ENCODE measurements at regions not wholly inside any gene's neighbourhood (a gene's known extent, or its start where the extent isn't known, plus 50 kb on each side); places are given as distances from the start of the nearest gene placed in this dataset.

GRCh38 chr16:51433599-51433998 is 282.5 kb upstream of the SALL1 start:
- no peak overlapping the region for H3K27ac Mint-ChIP-seq
- H3K4me1 Mint-ChIP-seq: peaks cover 81% of the 10 kb centered on the region
- TF ChIP-seq CTCF (IDR thresholded peaks at IDR 0.05): no peak
- DNase-seq: no peak
- H3K27me3 Mint-ChIP-seq (ENCODE audit: low read depth, poor library complexity): peaks cover 2% of the 10 kb centered on the region
- H3K9me3 Mint-ChIP-seq: no peaks in the 10 kb centered on the region
- no peak overlapping the region for H3K4me3 Mint-ChIP-seq
- peaks cover 5% of the 10 kb centered on the region for H3K36me3 Mint-ChIP-seq (ENCODE audit: low read depth)

DNA sequence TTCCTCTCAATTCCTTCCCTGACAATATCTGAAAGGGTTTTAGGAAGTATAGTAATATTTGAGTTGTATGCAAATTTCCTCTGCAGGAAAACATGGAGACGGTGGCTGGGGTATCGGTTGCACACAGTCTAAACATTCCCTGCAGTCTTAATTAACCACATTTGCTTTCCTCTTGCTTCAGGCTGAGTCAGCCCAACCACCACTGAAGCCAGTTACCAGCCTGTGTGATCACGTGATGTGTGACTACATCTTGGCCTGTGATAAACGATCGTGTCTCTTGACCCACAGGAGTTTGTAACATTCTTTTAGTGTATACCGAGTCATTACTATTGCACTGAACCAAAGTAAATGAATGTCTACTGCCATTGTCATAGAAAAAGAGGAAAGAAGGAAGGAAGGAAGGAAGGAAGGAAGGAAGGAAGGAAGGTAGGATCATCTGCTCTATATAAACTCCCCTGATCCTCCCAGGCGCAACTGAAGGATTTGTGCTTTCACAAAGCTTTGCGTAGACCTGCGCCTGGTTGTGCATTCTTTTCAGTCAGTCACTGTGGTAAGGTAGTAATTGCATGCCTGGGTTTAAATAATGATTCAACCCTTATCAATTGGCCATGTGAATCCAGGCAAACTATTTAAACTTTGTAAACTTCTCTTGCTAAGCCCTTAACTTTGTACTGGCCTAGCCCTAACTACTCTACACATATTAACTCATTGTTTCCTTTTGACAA is 280.6 kb upstream of the SALL1 start:
- peak overlapping the region; percentile 98 for H3K27ac Mint-ChIP-seq
- peak; percentile 29 for DNase-seq
- no peak for TF ChIP-seq CTCF (IDR thresholded peaks at IDR 0.05)

DNA sequence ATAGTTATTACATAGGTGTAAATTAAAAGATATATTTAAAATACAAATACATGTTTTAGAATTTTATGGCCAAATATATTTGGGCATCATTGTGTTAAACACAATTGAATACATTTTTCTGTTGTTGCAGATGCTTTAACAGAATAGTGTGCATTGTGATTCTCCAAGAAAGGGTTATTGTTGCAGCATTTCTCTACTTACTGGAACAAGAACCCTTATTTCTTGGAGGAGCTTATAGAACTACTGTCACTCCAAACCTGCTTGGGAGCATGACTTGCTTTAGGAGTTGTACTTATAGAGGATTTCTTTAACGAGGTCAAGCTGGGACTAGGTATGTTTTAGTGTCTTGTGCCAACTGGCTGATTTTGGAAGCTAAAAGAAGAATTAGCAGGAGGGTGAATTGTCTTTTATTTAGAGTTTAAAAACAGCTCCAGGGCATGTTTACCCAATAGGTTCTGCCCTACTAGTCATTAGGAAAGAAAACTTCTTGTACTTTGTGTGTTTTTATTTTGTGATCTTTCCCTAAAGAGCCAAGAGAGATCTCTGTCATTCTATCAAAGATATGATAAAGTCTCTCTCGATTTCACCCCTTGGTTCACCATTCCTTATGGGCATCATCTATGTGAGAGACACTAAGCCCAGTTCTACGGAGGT is 279.8 kb upstream of the SALL1 start:
- DNase-seq: no peak
- Mint-ChIP-seq H3K27ac (peak overlapping the region; percentile 9), H3K4me3 (no peak overlapping the region), H3K9me3 (no peaks in the 10 kb centered on the region), H3K4me1 (peaks cover 79% of the 10 kb centered on the region), H3K36me3 (ENCODE audit: low read depth) (no peaks in the 10 kb centered on the region), H3K27me3 (ENCODE audit: low read depth, poor library complexity) (no peaks in the 10 kb centered on the region)
- no peak for TF ChIP-seq CTCF (IDR thresholded peaks at IDR 0.05)

More for the DNA sequence above, 280.6 kb upstream of the SALL1 start:
- Mint-ChIP-seq H3K4me3 (peak overlapping the region; percentile 48), H3K27me3 (ENCODE audit: low read depth, poor library complexity) (peaks cover 2% of the 10 kb centered on the region), H3K36me3 (ENCODE audit: low read depth) (peaks cover 3% of the 10 kb centered on the region), H3K9me3 (no peaks in the 10 kb centered on the region), H3K4me1 (peaks cover 74% of the 10 kb centered on the region)

DNA sequence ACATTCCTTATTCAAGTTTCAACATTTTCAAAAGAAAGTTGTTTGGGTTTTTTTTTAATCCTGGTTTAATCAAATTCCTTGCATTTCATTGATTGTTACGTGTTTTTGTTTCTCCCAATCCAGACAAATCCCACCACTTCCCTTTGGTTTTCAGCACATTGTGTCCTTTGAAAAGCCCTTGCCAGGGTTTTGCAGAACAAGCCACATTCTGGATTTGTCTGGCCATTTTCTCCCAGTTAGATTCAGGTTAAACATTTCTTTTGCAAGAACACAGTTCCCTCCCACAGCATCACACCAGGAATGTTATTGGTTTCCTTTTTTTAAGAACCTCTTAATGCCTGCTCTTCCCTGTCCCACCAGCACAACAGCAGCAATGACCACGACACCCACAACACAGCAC is 278.0 kb upstream of the SALL1 start:
- TF ChIP-seq CTCF (IDR thresholded peaks at IDR 0.05): no peak
- Mint-ChIP-seq H3K27me3 (ENCODE audit: low read depth, poor library complexity) (no peaks in the 10 kb centered on the region), H3K9me3 (no peaks in the 10 kb centered on the region), H3K4me3 (no peak overlapping the region), H3K36me3 (ENCODE audit: low read depth) (no peaks in the 10 kb centered on the region), H3K27ac (peak overlapping the region; percentile 20), H3K4me1 (peaks cover 78% of the 10 kb centered on the region)
- no peak for DNase-seq

DNA sequence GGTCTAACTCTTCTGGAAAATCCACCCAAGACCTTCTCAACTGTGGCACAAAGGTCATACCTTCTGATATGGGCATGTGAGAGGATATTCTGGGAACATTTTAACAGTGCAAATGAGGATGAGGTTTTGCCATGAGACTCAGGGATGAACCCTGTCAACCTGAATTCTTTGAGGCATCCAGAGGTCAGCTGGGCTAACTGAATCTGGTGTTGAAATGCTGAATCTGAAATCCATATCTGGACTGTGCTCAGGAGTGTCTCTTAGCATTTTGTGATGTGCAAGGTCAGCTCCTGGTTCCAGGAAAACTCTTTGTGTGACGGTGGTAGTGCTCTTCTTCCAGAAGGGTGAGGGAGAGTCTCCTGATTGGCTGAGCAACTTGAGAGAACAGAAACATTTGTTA is 276.0 kb upstream of the SALL1 start:
- H3K9me3 Mint-ChIP-seq: peaks cover 13% of the 10 kb centered on the region
- no peak overlapping the region for H3K4me3 Mint-ChIP-seq
- peaks cover 69% of the 10 kb centered on the region for H3K4me1 Mint-ChIP-seq
- no peak for TF ChIP-seq CTCF (IDR thresholded peaks at IDR 0.05)
- DNase-seq: no peak
- H3K27ac Mint-ChIP-seq: peak overlapping the region; percentile 27
- H3K27me3 Mint-ChIP-seq (ENCODE audit: low read depth, poor library complexity): peaks cover 2% of the 10 kb centered on the region
- H3K36me3 Mint-ChIP-seq (ENCODE audit: low read depth): peaks cover 8% of the 10 kb centered on the region

DNA sequence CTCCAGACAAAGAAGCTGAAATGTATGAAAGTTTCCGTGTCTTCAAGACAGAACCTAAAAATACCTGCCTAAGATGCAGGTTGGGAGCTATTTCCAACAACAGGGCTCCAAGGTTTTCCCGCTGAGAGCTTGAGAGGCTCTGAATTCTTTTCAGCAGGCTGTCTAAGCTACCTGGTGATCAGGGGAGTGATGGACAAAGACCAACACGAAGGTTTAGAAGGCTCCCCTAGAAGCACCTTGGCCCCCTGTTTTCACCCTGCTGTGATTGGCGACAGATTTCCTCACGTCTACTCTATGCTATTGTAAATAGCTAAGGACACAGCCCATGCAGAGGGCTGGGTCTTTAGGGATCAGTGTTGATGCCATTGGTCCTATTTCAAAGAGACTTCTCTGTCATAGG is 275.2 kb upstream of the SALL1 start:
- Mint-ChIP-seq H3K27ac (peak overlapping the region; percentile 34), H3K9me3 (peaks cover 13% of the 10 kb centered on the region), H3K4me1 (peaks cover 65% of the 10 kb centered on the region), H3K36me3 (ENCODE audit: low read depth) (peaks cover 8% of the 10 kb centered on the region), H3K4me3 (no peak overlapping the region), H3K27me3 (ENCODE audit: low read depth, poor library complexity) (peaks cover 2% of the 10 kb centered on the region)
- no peak for DNase-seq
- TF ChIP-seq CTCF (IDR thresholded peaks at IDR 0.05): no peak
